Ovary (tissue), 3 donors: ENCODE measurements at regions not wholly inside any gene's neighbourhood (a gene's known extent, or its start where the extent isn't known, plus 50 kb on each side); places are given as distances from the start of the nearest gene placed in this dataset.

Experiments
- POLR2A ChIP-seq: fragments of 450-650 bp; IDR thresholded peaks from one replicate; pipeline ENCODE4 v1.6.1; 2017; ENCODE audit warnings: antibody characterized with exemption, mild to moderate bottlenecking, moderate library complexity
- TF ChIP-seq, protein P1 (sequence below), 3 donors: fragments of 450-650 bp in 2 of 3; fragments of 200-600 bp in 1 of 3; IDR thresholded peaks; one replicate each; pipeline versions ENCODE4 v1.5.1 to v1.8.0; 2016 to 2022; ENCODE audit warnings: antibody characterized with exemption in 3 of 3, mild to moderate bottlenecking in 1 of 3
- donor health status: DM: no; HTN: no; CAD: no.

DNA sequence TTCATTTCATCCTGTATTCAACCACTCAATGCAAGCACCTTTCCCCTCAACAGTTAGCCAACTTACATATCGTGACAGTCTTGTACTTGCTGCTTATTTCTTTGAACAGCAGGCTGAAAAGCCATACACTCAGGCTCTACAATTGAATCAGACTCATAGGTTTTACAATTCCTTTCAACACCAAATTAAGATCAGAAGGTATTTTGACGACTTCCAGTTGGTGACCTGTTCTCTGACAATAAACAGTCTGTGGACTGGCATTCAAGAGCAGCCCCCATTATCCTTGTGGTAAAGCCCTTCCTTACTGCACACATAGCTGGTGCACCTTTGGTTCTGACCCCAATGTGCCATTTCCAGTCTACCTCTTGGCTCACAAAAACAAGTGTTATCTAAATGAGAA, 140.0 kb upstream of the MB21D2 start:
- TF ChIP-seq, protein P1, sequence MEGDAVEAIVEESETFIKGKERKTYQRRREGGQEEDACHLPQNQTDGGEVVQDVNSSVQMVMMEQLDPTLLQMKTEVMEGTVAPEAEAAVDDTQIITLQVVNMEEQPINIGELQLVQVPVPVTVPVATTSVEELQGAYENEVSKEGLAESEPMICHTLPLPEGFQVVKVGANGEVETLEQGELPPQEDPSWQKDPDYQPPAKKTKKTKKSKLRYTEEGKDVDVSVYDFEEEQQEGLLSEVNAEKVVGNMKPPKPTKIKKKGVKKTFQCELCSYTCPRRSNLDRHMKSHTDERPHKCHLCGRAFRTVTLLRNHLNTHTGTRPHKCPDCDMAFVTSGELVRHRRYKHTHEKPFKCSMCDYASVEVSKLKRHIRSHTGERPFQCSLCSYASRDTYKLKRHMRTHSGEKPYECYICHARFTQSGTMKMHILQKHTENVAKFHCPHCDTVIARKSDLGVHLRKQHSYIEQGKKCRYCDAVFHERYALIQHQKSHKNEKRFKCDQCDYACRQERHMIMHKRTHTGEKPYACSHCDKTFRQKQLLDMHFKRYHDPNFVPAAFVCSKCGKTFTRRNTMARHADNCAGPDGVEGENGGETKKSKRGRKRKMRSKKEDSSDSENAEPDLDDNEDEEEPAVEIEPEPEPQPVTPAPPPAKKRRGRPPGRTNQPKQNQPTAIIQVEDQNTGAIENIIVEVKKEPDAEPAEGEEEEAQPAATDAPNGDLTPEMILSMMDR (IDR thresholded peaks at IDR 0.05), result no peak
- TF ChIP-seq POLR2A, result no peak
